ENCODE measurements at regions not wholly inside any gene's neighbourhood (a gene's known extent, or its start where the extent isn't known, plus 50 kb on each side); places are given as distances from the start of the nearest gene placed in this dataset.
"Not testable (repeated sequence)": the region's sequence is repeated elsewhere in the genome, so short reads cannot be mapped to it uniquely, and the experiment has no call there.

- DNase-seq: no peak
Observed at GRCh38 chr17:71446645-71447437, 674.0 kb upstream of the SOX9 start.

DNA sequence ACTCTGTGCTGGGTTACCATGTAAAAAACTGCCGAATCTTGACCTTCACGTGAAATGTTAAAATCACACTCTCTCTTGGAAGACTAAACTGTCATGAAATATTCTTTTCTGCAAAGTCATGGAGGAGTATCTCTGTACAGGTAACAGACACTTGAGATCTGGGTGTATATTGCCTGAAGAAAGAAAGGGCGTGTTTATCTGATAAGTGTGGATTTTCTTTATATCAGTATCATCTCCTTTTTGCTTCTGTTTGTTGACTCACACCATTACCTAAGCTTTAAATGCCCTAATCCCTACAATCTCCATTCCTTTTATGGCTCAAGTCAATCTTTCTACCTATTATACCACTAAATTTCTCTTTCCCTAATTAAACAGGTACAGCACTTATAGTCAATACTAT lies 673.2 kb upstream of the SOX9 start:
- DNase-seq: no peak

DNA sequence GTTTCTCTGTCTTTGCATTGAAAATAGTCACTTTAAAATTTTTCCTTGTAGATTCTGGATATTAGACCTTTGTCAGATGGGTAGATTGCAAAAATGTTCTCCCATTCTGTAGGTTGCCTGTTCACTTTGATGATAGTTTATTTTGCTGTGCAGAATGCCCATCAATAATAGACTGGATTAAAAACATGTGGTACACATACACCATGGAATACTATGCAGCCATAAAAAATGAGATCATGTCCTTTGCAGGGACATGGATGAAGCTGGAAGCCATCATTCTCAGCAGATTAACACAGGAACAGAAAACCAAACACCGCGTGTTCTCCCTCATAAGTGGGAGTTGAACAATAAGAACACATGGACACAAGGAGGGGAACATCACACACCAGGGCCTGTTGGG lies 670.2 kb upstream of the SOX9 start:
- not testable (repeated sequence) for DNase-seq

GRCh38 chr17:71453876-71454422 lies 666.9 kb upstream of the SOX9 start:
- DNase-seq: no peak

- no peak for DNase-seq
Observed at GRCh38 chr17:71455219-71455618, 665.6 kb upstream of the SOX9 start.

- no peak for DNase-seq
Observed at GRCh38 chr17:71458322-71458721, 662.5 kb upstream of the SOX9 start.

GRCh38 chr17:71460943-71461342 lies 659.9 kb upstream of the SOX9 start:
- DNase-seq: no peak

DNA sequence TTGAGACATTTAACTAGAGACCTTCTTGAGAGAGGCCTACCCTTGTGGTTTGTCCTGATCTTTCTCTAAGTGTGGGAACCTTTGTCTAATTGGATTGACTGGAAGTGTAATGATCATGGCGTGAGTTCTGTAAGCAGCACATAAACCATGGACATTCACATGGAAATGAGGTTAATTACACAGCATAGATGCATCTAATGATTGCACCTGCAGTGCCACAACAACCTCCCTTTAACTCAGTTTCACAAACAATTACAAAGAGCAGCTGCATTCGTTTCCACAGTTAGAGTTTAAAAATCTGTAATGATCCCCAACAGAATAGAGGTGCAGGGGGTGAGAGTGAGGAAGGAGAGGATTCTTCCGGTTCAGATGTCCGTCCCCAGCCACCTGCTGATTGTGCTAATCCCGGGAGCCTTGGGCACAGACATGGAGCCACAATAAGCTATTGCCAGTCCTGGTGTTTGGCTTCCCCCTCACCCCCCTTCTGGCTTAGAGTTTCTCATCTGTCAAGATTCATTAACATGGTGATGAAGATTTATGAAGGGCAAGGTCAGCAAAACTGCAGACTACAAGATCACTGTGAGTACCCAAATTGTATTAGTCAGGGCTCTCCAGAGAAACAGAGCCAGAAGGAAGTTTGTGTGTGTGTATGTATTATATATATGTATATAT lies 659.2 kb upstream of the SOX9 start:
- no peak for DNase-seq

- no peak for DNase-seq
Observed at GRCh38 chr17:71464241-71464640, 656.6 kb upstream of the SOX9 start.

DNA sequence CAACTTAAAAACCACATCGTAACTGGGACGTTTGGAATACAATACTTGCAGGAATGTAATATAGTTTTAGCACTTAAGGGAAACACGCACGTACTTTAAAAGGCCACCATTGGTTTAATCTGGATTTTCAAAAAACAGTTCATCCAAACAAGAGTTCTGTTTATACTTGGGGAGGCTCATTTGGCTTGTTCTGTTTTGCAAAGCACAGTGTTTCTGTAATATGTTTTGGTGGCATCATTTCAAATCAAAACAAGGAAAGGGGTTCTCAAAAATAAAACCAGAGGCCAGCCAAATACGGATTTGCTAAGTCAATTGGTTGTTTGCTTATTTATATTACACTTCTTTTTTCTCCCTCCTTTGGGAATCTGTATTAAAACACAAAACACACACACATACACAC lies 656.1 kb upstream of the SOX9 start:
- DNase-seq: no peak

DNA sequence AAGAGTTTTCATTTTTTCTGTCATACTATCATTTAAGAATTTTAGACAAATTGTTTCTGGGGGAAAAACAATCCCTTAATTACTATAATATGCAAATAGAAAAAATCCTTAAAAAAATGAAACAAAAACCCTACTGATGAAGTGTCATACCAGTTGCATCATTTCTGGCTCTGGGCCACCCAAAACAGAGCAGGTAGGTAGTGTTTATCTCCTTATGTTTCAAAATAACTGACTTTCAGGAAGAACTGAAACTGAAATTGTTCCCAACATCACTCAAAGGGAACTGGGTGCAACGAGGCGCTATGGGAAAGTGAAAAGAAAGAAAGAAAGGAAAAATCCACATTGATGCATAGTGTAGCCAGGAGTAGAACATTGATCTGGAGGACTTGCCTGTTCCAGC lies 653.1 kb upstream of the SOX9 start:
- no peak for DNase-seq

DNA sequence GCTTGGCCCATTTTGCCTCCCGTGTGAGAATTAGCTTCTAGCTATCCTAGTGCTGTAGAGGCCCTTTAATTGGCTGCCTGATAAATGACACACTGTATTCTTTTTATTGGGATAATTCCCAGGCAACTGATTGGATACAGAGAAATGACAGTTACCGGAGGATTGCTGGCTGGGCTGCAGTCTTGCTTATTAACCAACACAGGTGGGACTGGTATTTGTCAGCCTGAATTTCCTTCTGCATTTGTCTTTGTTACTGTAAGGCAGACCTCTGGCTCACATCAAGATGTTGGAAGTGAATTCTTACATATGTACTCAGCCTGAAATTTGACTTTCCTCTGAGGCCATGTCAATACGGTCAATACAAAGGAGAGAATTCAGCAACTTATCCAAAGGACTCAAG lies 650.8 kb upstream of the SOX9 start:
- no peak for DNase-seq

DNA sequence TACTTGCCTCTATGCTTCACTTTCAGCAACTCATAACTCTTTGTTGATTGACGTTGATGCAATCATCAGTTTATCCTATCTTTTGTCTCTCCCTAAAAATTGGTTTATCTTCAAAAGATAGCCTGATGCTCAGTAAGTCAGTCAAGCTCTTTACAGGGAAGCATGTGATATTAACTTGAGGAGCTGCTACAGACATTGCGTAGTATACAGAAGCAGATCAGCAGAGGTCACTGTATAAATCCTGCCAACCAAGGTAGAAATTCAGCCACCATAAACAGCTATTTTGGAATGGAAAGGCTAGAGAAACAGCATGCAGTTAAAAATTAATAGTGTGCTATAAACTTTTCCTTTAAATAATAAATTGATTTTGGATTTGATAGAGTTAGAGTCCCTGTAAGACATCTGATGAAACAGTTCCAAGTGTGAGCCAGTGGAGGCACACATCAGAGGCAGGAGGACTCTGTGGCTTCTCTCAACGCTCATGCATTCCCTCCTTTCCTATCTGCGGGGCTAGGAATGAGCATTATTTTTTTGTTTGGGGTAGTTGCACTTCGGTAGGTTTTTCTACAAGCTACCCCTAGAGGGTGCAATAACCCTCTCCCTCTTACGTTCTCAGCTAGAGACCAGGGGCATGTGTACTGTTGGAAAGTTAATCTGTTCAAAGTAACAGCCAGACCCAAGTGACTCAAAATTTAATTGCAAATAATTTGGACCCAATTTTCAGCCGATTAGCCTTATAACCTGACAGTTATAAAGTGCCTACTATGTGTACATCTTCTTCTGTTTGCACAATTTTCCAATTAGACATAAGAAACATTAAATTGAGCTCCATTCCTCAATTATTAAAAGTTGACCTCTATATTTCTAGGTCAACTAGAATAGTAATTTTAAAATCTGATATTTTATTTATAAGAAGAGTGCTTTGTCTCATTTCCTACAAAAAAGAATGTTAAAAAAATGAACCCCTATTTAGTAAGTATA lies 647.7 kb upstream of the SOX9 start:
- DNase-seq: peak; percentile 17

- no peak for DNase-seq
Observed at GRCh38 chr17:71477356-71477755, 643.5 kb upstream of the SOX9 start.

DNA sequence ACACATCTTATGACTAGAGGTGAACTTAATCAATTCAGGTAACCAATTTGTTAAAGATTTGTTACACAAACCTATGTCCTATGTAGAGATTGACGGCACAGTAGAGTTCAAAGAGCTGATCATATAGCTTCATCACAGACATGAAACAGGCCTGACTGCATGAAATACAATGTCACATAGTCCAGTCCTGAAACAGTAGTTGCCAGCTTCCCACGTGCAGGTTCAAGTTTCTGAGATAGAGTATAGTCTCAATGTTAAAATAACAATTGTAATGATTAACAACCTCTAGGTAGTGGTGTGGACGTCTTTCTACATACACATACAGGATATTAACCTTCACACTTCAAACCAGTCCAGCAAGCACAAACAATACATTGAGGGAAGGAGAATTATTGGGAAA lies 640.7 kb upstream of the SOX9 start:
- no peak for DNase-seq

DNA sequence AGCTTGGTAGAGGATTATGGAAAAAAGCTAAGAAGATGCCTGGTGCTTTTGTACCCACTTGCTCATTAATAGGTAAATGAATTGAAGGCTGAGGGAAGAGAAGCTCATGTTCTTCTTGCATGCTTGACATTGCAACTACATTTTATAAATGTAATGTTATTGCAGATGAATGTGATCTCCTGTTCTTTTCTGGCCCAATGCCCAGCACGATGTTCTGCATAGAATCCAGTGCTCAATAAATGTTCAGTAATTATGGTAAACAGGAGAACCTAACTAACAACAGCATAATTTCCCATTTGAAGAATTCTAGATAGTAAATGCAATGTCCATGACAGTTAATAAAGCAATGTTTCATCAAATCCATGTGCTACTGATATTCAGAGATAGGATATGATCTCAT lies 638.2 kb upstream of the SOX9 start:
- no peak for DNase-seq

DNA sequence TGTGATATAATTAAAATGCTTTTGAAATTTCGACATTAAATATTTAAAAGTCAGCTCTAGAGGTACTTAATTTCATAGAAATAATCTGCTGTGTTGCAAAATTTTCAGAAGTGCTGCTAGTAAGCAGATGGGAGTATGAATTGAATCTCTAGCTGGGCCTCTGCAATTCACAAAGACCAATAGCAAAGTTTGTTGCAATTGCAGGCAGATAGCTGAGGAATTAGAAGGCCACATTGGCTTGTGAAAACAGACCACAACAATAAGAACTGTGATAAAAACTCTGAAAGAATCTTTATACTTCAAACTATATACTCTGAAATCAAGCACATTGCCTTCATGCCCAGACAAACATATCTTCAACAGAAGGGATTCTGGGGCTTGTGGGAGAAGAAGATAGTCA lies 636.3 kb upstream of the SOX9 start:
- DNase-seq: no peak

- no peak for DNase-seq
Observed at GRCh38 chr17:71485426-71485825, 635.4 kb upstream of the SOX9 start.

DNA sequence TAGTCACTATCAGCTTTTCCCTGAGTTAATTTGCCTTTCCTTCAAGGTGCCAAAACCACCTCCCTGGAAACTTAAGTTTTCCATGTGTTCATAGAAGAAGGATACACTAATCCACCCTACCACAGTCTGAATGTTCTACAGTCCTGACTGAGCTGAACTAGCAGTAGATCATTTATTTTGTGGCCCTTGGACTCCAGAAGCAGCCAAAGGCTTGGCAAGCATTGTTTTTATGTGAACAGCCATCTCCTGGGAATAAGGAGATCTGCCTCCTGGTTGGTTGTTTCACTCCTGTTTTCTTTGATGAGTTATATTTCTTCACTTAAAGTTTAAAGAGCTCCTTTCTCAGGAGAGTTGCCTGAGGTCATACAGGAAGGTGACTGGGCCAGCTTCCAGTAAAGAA lies 634.6 kb upstream of the SOX9 start:
- no peak for DNase-seq

- no peak for DNase-seq
Observed at GRCh38 chr17:71488851-71489250, 632.0 kb upstream of the SOX9 start.

GRCh38 chr17:71494062-71494855 lies 626.6 kb upstream of the SOX9 start:
- DNase-seq: no peak

DNA sequence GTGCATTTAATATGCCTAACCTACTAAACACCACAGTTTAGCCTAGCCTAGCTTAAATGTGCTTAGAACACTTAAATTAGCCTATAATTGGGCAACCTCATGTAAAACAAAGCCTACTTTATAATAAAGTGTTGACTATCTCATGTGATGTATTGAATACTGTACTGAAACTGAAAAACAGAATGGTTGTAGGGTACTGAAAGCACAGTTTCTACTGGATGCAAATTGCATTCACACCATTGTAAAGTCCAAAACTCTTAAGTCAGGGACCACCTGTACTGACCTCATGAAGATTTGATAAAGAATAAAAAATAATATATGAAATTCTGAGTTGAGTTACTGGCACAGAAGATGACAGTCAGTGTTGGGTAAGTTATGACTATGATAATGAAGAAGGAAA lies 625.4 kb upstream of the SOX9 start:
- no peak for DNase-seq

Data from right kidney (tissue), 1 donor.